GM21515 (cell line): ENCODE measurements at regions not wholly inside any gene's neighbourhood (a gene's known extent, or its start where the extent isn't known, plus 50 kb on each side); places are given as distances from the start of the nearest gene placed in this dataset.

Experiments used
- ATAC-seq: cut with Tn5 transposase; IDR thresholded peaks from one replicate; pipeline ENCODE4 v1.9.1; 2021; ENCODE audit not compliant: unreplicated experiment

DNA sequence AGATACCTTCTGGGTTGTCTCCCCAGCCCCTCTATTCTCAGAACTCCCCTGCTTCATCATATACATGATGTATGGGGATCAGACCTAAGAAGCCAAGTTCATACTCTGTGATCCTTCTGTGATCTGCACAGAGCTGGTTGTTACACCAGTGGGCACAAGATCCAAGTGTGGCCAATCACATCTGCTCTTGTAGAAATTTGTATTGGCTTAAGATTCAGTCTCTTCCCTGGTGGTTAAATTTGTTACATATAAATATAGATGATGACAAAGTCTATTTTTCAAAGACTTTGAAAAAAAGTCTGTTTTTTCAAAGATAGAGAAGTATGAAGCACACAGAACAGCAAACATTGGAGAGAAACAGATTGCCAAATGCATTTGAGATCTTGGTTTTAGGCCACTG, 135.8 kb upstream of the FGGY start:
- ATAC-seq, result no peak

- ATAC-seq, result no peak
Measured at GRCh38 chr1:59162665-59163064, 134.2 kb upstream of the FGGY start.

GRCh38 chr1:59163268-59164092, 133.4 kb upstream of the FGGY start:
- no peak for ATAC-seq

- ATAC-seq, result no peak
Measured at GRCh38 chr1:59164371-59164770, 132.5 kb upstream of the FGGY start.

DNA sequence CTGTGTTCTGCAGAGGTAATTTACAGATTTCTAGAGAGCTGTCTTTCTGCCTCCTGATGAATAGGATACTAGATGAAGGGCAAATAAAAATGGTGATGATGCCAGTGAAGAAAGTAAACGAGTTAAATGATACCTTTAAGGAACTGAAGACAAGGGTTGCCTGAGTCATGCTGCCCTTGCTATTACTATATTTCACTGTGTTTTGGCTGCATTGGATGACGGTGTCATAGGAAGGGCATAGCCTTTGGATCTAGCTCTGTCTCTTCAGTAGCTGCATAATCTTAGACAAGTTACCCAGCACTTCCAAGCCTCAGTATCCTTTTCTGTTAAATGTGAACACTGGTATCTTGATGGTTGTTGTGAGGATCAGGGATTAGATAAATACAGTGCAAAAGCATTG, 131.5 kb upstream of the FGGY start:
- ATAC-seq, result no peak

DNA sequence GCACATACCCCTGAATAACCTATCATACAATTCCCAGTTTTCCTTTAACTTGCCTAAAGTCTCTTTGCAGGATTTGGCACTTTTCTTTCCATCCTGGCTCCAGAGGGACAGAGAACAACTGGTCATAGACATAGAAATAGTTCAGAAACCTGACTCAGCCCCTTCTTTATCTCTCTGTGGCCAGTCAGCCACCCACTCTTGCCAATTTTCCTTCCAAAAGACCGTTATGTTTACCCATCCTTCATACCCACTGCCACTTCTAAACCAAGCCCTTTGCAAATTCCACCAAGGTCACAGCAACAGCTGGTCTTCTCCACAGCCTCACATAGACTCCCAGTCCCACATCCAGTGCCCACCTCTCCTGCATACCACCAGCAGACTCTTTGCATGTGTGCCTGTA, 127.2 kb upstream of the FGGY start:
- no peak for ATAC-seq

DNA sequence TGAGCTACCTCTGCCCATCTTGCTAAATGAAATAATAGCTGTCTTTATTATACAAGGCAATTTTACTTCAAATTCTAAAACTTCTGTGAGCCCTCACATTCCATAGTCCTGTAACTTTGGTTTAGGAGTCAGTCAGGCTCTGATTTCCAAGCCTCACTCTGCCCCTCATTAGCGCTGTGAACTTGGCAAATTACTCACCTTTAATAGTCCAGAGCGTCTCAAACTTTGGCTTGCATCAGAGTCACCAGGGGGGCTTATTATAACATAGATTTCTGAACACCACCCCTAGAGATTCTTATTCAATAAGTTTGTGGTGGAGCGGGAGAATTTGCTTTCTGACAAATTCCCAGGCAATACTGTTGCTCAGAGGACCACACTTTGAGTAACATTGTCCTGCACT, 126.2 kb upstream of the FGGY start:
- ATAC-seq, result no peak

DNA sequence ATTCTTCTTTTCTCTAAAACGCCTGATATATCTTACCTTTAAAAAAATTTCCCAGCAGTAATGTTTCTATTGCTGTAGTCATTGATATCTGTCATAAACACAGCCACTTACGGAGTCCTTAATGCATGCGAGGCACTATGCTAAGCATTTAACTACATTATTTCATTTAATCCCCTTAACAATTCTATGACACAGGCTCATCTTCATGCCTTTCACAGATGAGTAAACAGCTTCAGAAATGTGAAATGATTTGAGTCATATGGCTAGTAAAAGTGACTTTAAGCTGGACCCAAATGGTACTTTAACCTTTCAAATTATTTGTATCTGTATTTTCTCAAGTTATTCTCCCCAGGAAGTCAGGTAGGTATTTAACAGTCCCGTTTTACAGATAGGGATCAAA, 125.1 kb upstream of the FGGY start:
- no peak for ATAC-seq

DNA sequence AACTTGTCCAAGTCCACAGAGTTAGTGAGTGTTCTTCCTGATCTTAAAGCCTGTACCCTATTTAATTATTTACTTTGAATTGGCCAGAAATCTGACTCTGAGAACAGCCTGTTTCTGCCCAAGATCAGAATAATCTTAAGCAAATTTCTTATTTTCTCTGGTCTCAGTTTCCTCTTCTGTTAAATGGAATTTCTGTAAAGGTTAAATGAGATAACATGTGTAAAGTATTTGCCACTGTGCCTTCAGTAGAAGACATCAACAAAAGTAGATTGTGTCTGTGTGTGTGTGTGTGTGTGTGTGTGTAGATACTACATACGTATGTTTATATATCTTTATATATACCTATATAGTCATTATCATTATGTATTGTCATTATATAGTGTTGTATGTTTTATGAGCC, 124.2 kb upstream of the FGGY start:
- ATAC-seq, result no peak

DNA sequence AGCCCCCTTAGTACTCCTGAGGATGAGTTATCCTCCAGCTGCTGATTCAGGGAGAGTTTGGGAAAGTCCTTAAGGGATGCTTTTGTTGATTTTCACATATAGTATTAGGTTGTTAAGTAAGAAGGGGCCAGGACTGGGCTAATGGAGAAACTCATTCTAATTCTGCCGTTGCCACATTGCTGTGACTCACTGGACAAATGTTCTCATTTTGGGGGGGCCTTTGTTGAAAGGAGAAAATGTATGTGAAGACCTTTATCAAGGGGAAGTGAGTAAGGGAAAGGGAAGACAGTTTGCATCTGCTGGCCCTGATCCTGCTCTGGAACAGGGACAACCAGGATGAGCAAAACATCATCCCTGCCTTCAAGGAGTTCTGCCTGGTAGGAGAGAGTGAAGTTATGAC, 123.2 kb upstream of the FGGY start:
- ATAC-seq, result no peak

GRCh38 chr1:59176471-59176870, 120.4 kb upstream of the FGGY start:
- no peak for ATAC-seq

- no peak for ATAC-seq
Measured at GRCh38 chr1:59177756-59178155, 119.1 kb upstream of the FGGY start.

DNA sequence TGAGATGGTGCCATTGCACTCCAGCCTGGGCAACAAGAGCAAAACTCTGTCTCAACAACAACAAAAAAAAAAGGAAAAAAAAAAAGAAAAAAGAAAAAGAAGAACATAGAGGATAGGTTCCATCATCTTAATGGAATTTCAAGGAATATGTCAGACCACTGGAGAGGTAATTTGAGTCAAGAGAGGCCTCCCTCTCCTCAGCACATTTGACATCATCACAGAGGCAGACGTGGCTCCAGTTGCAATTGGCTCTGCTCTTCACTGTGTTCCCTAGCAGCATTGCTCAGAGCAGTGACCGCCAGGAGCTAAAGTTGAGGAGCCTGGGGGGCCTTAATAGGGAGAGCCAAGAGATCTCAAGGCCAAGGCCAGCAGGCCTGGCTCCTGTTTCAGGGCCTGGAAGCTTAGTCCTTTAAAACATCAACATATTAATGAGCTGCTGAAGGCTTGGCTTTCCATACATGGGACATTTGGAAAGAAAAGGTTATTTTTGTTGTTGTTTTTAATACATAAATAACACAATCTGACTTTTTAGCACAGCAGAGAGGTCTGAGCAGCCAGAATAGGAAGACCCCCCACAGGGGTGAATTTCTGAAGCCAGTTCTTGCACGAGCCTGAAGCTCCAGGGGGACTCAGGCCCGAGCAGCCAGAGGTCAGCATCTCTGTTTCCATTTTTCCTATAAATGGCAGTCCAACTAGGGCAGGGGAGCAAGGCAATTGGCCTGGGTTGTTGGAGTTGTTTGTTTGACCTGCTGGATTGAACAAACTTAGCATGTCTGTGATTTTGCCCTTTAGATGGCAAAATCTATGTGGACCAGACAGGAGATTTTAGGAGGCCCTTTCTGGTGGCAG, 118.3 kb upstream of the FGGY start:
- no peak for ATAC-seq

DNA sequence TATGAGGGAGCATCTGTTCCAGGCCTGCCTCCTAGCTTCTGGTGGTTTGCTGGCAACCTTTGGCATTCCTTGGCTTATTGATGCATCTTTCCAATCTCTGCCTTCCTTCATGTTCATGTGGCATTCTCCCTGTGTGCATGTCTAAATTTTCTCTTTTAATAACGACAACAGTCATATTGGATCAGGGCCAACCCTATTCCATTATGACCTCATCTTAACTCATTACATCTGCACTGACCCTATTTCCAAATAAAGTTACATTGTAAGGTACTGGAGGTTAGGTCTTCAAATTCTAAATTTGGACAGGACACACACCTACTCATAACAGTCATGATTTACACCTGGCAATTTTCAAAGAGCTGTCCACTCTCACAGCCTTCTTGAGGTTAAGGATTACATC, 117.2 kb upstream of the FGGY start:
- no peak for ATAC-seq

DNA sequence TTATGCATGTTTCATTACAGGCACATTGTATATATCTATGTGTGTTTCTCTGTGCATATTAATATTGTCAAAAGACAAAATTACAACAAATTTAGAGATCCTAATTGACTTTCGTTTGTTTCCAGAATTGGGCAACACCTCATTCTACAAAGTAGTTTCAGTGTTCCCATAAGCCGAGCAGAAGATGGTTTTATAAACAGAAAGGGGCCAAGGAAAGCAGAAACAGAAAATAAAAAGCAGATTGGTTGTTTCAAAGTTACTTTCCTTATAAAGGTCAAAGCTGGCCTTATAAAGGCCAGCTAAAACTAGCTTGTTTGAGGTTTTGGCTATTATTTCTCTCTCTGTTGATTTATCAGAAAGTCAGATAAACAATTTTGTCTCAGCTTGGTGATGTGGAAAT, 116.2 kb upstream of the FGGY start:
- no peak for ATAC-seq

DNA sequence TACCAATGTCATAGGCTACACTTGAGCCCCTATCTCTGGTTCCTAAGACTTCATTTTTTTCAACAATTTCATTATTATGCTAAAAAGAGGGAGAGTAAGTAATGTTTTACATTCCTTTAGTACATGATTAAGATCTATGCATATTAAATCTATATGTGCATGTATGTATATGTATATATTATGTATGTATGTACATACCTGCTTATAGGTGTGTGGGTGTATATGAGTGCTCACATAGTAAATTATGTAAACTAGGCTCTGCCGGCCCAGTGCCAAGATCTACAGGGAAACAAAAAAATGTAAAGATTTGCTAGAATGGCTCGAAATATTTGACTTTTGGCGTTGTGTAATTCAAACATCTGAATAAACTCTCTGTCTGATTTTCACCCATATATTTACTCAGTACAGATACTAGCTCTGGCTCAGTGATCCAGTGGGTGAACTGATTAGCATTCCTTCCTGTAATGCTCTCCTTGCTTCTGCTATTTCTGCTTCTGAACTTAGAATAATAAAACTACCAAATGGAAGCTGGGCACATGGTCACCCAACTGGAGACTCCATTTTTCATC, 113.1 kb upstream of the FGGY start:
- ATAC-seq, result no peak

DNA sequence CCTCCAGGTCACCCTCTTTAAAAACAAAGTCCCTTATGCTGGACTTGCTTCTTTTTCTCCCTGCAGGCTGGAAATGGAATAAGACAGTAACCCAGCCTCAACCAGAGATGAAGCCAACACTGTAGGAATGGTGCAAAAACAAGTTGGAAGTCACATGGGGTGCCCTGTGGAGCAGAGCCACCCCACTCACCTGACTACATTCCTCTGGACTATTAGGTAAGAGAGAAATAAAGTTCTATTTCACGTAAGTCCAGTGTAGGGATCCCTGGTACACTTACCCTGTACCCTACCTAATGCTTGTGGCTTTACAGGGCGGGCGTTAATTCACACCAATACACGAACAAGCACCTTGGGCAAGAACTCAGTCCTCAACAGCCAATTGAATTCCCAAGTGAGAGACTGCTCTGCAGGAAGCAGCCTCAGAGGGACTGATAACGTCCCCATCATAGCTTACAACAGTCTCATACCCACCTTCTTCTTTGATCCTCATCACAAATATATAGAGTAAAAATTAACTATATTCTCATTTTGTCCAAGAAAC, 112.5 kb upstream of the FGGY start:
- no peak for ATAC-seq

GRCh38 chr1:59185163-59185860, 111.6 kb upstream of the FGGY start:
- ATAC-seq, result no peak

DNA sequence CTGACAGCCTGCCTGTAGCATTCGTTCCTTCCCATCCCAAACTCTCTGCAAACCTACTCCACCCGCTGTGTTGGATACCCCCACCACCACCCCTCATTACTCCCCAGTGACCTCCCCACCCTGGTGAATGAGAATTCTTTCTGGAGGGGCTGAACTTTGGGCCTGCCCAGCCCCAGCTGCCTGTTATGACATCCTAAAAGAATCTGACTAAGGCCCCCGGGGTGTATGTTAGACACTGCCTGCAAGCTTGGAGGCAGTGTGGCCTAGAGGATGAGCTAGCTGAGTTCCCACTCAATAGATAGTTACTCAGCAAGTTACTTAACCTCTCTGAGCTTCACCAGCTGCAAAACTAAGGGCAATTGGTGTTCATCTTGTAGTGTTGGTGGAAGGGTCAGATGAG, 110.2 kb upstream of the FGGY start:
- no peak for ATAC-seq

- no peak for ATAC-seq
Measured at GRCh38 chr1:59188413-59189213, 108.3 kb upstream of the FGGY start.
